Testis (tissue), 2 donors: ENCODE measurements at regions not wholly inside any gene's neighbourhood (a gene's known extent, or its start where the extent isn't known, plus 50 kb on each side); places are given as distances from the start of the nearest gene placed in this dataset.
"Not testable (repeated sequence)": the region's sequence is repeated elsewhere in the genome, so short reads cannot be mapped to it uniquely, and the experiment has no call there.

Experiments used
- CTCF ChIP-seq, 3 experiments: fragments of 450-650 bp in 2 of 3; fragments of 200-600 bp in 1 of 3; sonication (generic) in 1 of 3; IDR thresholded peaks; one replicate each; pipeline ENCODE4 v1.5.1; 2016 to 2019; ENCODE audit warnings: antibody characterized with exemption in 3 of 3, mild to moderate bottlenecking in 2 of 3, moderate library complexity in 1 of 3
- POLR2A ChIP-seq: fragments of 450-650 bp; IDR thresholded peaks from one replicate; pipeline ENCODE4 v1.6.1; 2017; ENCODE audit warnings: antibody characterized with exemption, mild to moderate bottlenecking, moderate library complexity

DNA sequence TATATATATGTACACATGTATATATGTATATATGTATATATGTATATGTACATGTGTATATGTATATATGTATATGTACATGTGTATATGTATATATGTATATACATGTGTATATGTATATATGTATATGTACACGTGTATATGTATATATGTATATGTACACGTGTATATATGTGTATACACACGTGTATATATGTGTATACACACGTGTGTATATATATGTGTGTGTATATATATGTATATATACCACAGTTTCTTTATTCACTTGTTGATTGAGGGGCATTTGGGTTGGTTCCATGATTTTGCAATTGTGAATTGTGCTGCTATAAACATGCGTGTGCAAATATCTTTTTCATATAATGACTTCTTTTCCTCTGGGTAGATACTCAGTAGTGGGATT is 179.0 kb downstream of the ADCYAP1 start:
- not testable (repeated sequence) for TF ChIP-seq CTCF (IDR thresholded peaks at IDR 0.05); POLR2A
